IMR-90 (cell line): ENCODE measurements at regions not wholly inside any gene's neighbourhood (a gene's known extent, or its start where the extent isn't known, plus 50 kb on each side); places are given as distances from the start of the nearest gene placed in this dataset.

Source experiments
- ATAC-seq: fragments of 200-7000 bp; cut with Tn5 transposase; 2 replicates; pipeline ENCODE4 v1.9.1; 2020; ENCODE audit warnings: low read depth, mild to moderate bottlenecking, moderate library complexity
- BruUV-seq: library from RNA; stranded (reverse); fragments of 400-500 nt; replicated peaks from 2 replicates; lab custom pipeline; 2021; lab: Mats Ljungman, UMichigan
- CTCF ChIA-PET: fragments of 300-600 bp; formaldehyde crosslinking; extraction: SDS; loops from one replicate; lab custom pipeline; 2021; ENCODE audit warnings: antibody characterized with exemption; lab: Yijun Ruan, JAX
- POLR2A ChIA-PET: fragments of 300-600 bp; sonication (Branson Sonifier 250); formaldehyde crosslinking; loops from one replicate; lab custom pipeline; 2022; ENCODE audit warnings: antibody characterized with exemption; ENCODE audit not compliant: unreplicated experiment; lab: Charles Lee
- DNase-seq: peaks from one replicate; pipeline ENCODE4 v3.0.0; 2013
- H2AFZ ChIP-seq: replicated peaks from 2 replicates; pipeline ENCODE3; 2013; ENCODE audit warnings: low read length, mild to moderate bottlenecking; ENCODE audit not compliant: poor library complexity
- H2AK5ac ChIP-seq: 2 replicates; pipeline ENCODE4 v1.6.1; 2013; ENCODE audit warnings: low read depth, low read length, inconsistent platforms
- H2AK9ac ChIP-seq: replicated peaks from 2 replicates; pipeline ENCODE3; 2013; ENCODE audit warnings: mild to moderate bottlenecking, low read depth, low read length, moderate library complexity; ENCODE audit not compliant: poor library complexity
- H2BK120ac ChIP-seq: 2 replicates; pipeline ENCODE4 v1.6.1; 2013; ENCODE audit warnings: low read depth, low read length, inconsistent platforms
- H2BK15ac ChIP-seq: 3 replicates; pipeline ENCODE4 v1.6.1; 2013; ENCODE audit warnings: low read depth, low read length, inconsistent platforms
- H2BK20ac ChIP-seq: 2 replicates; pipeline ENCODE4 v1.6.1; 2013; ENCODE audit warnings: low read depth, mild to moderate bottlenecking, inconsistent platforms, low read length, moderate library complexity
- H2BK5ac ChIP-seq: 2 replicates; pipeline ENCODE4 v1.6.1; 2013; ENCODE audit warnings: mild to moderate bottlenecking, low read depth, low read length, inconsistent platforms; ENCODE audit not compliant: poor library complexity, severe bottlenecking
- H3K14ac ChIP-seq: replicated peaks from 2 replicates; pipeline ENCODE4 v1.6.1; 2013; ENCODE audit warnings: low read depth, low read length, inconsistent platforms
- H3K18ac ChIP-seq: 2 replicates; pipeline ENCODE4 v1.6.1; 2013; ENCODE audit warnings: low read depth, low read length, control low read depth
- H3K23ac ChIP-seq: 2 replicates; pipeline ENCODE4 v1.6.1; 2013; ENCODE audit warnings: low read depth, low read length, inconsistent platforms
- H3K27ac ChIP-seq: 2 replicates; pipeline ENCODE4 v1.5.1; 2013; ENCODE audit warnings: mild to moderate bottlenecking, control low read depth, low read length; ENCODE audit not compliant: insufficient read depth
- H3K27me3 ChIP-seq: 2 replicates; pipeline ENCODE4 v1.6.1; 2013; ENCODE audit warnings: low read length; ENCODE audit not compliant: control insufficient read depth, insufficient read depth
- H3K36me3 ChIP-seq: 2 replicates; pipeline ENCODE4 v1.6.1; 2013; ENCODE audit warnings: low read length, mixed read lengths; ENCODE audit not compliant: control insufficient read depth, insufficient read depth
- H3K4ac ChIP-seq: 2 replicates; pipeline ENCODE4 v1.6.1; 2013; ENCODE audit warnings: low read depth, low read length, inconsistent platforms
- H3K4me1 ChIP-seq: 2 replicates; pipeline ENCODE4 v1.6.1; 2013; ENCODE audit warnings: low read length, mixed read lengths; ENCODE audit not compliant: control insufficient read depth, insufficient read depth
- H3K4me2 ChIP-seq: 2 replicates; pipeline ENCODE4 v1.6.1; 2013; ENCODE audit warnings: low read depth, mild to moderate bottlenecking, control low read depth, low read length, moderate library complexity
- H3K4me3 ChIP-seq: 2 replicates; pipeline ENCODE4 v1.5.1; 2013; ENCODE audit warnings: low read depth, mild to moderate bottlenecking, control low read depth, low read length, moderate library complexity; ENCODE audit not compliant: insufficient read depth
- H3K56ac ChIP-seq: 2 replicates; pipeline ENCODE4 v1.6.1; 2013; ENCODE audit warnings: low read length, inconsistent platforms; ENCODE audit not compliant: insufficient read depth; ENCODE audit errors: extremely low read depth
- H3K79me1 ChIP-seq, 2 experiments: 2 replicates each; pipeline ENCODE4 v1.6.1; 2013; ENCODE audit warnings: low read length in 2 of 2, inconsistent platforms in 1 of 2, low read depth in 1 of 2
- H3K9ac ChIP-seq: 2 replicates; pipeline ENCODE4 v1.6.1; 2013; ENCODE audit warnings: low read depth, low read length, control low read depth
- H3K9me1 ChIP-seq: 2 replicates; pipeline ENCODE4 v1.6.1; 2013; ENCODE audit warnings: low read length, inconsistent platforms; ENCODE audit not compliant: insufficient read depth
- H3K9me3 ChIP-seq: 2 replicates; pipeline ENCODE4 v1.6.1; 2013; ENCODE audit warnings: low read length; ENCODE audit not compliant: control insufficient read depth, insufficient read depth
- H4K20me1 ChIP-seq: 2 replicates; pipeline ENCODE4 v1.6.1; 2013; ENCODE audit warnings: low read length, inconsistent platforms; ENCODE audit not compliant: insufficient read depth
- H4K5ac ChIP-seq: 2 replicates; pipeline ENCODE4 v1.6.1; 2013; ENCODE audit warnings: mild to moderate bottlenecking, low read depth, low read length, control low read depth
- H4K8ac ChIP-seq, 2 experiments: 2 replicates each; pipeline ENCODE4 v1.6.1; 2013; ENCODE audit warnings: low read depth in 2 of 2, low read length in 2 of 2, control low read depth in 1 of 2, inconsistent platforms in 1 of 2
- H4K91ac ChIP-seq: 2 replicates; pipeline ENCODE4 v1.6.1; 2013; ENCODE audit warnings: low read depth, low read length, inconsistent platforms; ENCODE audit not compliant: insufficient read depth
- MAFK ChIP-seq: IDR thresholded peaks from 2 replicates; pipeline ENCODE4 v1.6.1; 2012; ENCODE audit warnings: low read depth, low read length, improper control_type of control experiment
- MAZ ChIP-seq: IDR thresholded peaks from 2 replicates; pipeline ENCODE4 v1.6.1; 2012; ENCODE audit warnings: low read depth, mild to moderate bottlenecking, low read length, improper control_type of control experiment, moderate library complexity, borderline replicate concordance
- WGBS, 2 experiments: methylation state at CpG; one replicate each; pipeline versions ENCODE4 v1.1.5 to v1.1.7; 2013; ENCODE audit warnings: missing lambda C conversion rate in 2 of 2; ENCODE audit not compliant: insufficient read length in 1 of 2; ENCODE audit errors: extremely low coverage in 2 of 2; 5-methylcytosine and 5-hydroxymethylcytosine counted together
- dilution Hi-C: fragments of 300-500 bp; cut with HindIII; formaldehyde crosslinking; loops from one replicate; pipeline ENCODE4 v1.14.3; 2018; ENCODE audit warnings: low sequenced_read_pairs; ENCODE audit not compliant: unreplicated experiment
- in situ Hi-C: fragments of 300-500 bp; cut with MboI; formaldehyde crosslinking; loops from 3 replicates; pipeline ENCODE4 v1.14.3; 2019; ENCODE audit warnings: low sequenced_read_pairs, inconsistent platforms, mixed read lengths
- intact Hi-C: fragments of 100-400 bp; cut with micrococcal nuclease; formaldehyde crosslinking; loops from 2 replicates; pipeline ENCODE4 v1.10.0; 2022
- TF ChIP-seq, protein P1 (sequence below): conservative IDR thresholded peaks from 2 replicates; pipeline ENCODE4 v1.5.1; 2012; ENCODE audit warnings: mild to moderate bottlenecking, low read depth, low read length, improper control_type of control experiment

DNA sequence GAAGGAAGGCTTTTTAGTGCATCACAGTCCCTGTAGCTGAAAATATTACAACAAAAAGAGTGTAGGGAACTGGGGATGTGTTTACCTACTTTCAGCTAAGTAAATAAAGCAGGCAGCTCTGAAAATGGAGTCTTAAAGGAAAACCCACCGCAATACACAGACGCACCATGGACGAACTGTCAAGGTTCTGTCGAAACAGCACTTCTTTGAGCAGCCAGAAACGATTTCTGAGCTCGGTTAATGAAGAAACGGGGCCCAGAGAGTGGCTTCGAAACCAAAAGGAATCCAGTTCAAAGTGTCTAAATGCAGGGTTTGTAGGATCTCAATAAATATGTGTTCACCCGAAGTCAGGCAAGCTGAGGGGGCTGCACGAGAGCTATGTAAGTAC lies 275.4 kb upstream of the NEBL start:
- intact Hi-C loops (no loop called here), in situ Hi-C loops (no loop called here), dilution Hi-C loops (no loop called here)
- Histone ChIP-seq H3K23ac (no peak overlapping the region), H3K27ac (no peak overlapping the region), H2BK15ac (no peak overlapping the region), H3K18ac (no peak overlapping the region), H3K4ac (no peak overlapping the region), H2AK9ac (no peak overlapping the region), H3K36me3 (no peaks in the 10 kb centered on the region), H4K5ac (no peak overlapping the region), H3K9ac (no peak overlapping the region), H2BK120ac (no peak overlapping the region), H3K4me2 (peak overlapping the region; percentile 22; the same call in 1 of the 2 replicates), H2AFZ (no peak overlapping the region), H3K9me3 (no peaks in the 10 kb centered on the region), H4K91ac (no peak overlapping the region), H3K4me1 (no peaks in the 10 kb centered on the region), H4K8ac (no peak overlapping the region), H2BK5ac (no peak overlapping the region), H4K20me1 (no peaks in the 10 kb centered on the region), H3K27me3 (peaks cover 27% of the 10 kb centered on the region), H3K4me3 (no peak overlapping the region), H3K79me1 (no peaks in the 10 kb centered on the region), H3K9me1 (no peaks in the 10 kb centered on the region), H3K56ac (no peak overlapping the region), H2BK20ac (no peak overlapping the region), H2AK5ac (no peak overlapping the region), H3K14ac (no peak overlapping the region)
- BruUV-seq = no TSS peak
- no peak for ATAC-seq
- 52% methylated on average over 6 of the region's 10 CpGs; no CpG with 5 or more reads in 1 of the 2 experiments for whole genome bisulfite sequencing, 2 experiments
- no peak for TF ChIP-seq MAFK
- TF ChIP-seq, protein P1, sequence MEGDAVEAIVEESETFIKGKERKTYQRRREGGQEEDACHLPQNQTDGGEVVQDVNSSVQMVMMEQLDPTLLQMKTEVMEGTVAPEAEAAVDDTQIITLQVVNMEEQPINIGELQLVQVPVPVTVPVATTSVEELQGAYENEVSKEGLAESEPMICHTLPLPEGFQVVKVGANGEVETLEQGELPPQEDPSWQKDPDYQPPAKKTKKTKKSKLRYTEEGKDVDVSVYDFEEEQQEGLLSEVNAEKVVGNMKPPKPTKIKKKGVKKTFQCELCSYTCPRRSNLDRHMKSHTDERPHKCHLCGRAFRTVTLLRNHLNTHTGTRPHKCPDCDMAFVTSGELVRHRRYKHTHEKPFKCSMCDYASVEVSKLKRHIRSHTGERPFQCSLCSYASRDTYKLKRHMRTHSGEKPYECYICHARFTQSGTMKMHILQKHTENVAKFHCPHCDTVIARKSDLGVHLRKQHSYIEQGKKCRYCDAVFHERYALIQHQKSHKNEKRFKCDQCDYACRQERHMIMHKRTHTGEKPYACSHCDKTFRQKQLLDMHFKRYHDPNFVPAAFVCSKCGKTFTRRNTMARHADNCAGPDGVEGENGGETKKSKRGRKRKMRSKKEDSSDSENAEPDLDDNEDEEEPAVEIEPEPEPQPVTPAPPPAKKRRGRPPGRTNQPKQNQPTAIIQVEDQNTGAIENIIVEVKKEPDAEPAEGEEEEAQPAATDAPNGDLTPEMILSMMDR = no peak
- no peak for TF ChIP-seq MAZ
- DNase-seq = no peak
- ChIA-PET POLR2A (no interaction called here), CTCF (no interaction called here)
